ENCODE measurements at regions not wholly inside any gene's neighbourhood (a gene's known extent, or its start where the extent isn't known, plus 50 kb on each side); places are given as distances from the start of the nearest gene placed in this dataset.

GRCh38 chr1:242745079-242745478 lies 220.6 kb upstream of the PLD5 start:
- no peak for TF ChIP-seq POLR2A (IDR thresholded peaks at IDR 0.05; ENCODE audit: control extremely low read depth in 1 of 2, low read depth in 2 of 2, low read length in 2 of 2)
- no peak for TF ChIP-seq CTCF (IDR thresholded peaks at IDR 0.05; ENCODE audit: control extremely low read depth in 1 of 3, insufficient read depth in 1 of 3, low read depth in 1 of 3, low read length in 3 of 3)
- no peak for TF ChIP-seq E2F6 (IDR thresholded peaks at IDR 0.05)
- no peak for TF ChIP-seq ZNF274 (IDR thresholded peaks at IDR 0.05; ENCODE audit: borderline replicate concordance, extremely low read depth, low read length)
- no peak for TF ChIP-seq CREB1 (IDR thresholded peaks at IDR 0.05)
- TF ChIP-seq RAD21 (IDR thresholded peaks at IDR 0.05 in 1 of 2, conservative IDR thresholded peaks at IDR 0.05 in 1 of 2; ENCODE audit: low read depth in 2 of 2, low read length in 2 of 2) = no peak
- TF ChIP-seq EP300 (IDR thresholded peaks at IDR 0.05; ENCODE audit: borderline replicate concordance in 1 of 2, low read depth in 2 of 2, low read length in 2 of 2) = no peak
- TF ChIP-seq YY1 (IDR thresholded peaks at IDR 0.05; ENCODE audit: low read depth, low read length) = no peak
- no peak for TF ChIP-seq CHD2 (IDR thresholded peaks at IDR 0.05; ENCODE audit: low read length)
- TF ChIP-seq USF2 (IDR thresholded peaks at IDR 0.05; ENCODE audit: low read length) = no peak
- TF ChIP-seq KDM1A (IDR thresholded peaks at IDR 0.05; ENCODE audit: borderline replicate concordance, low read length) = no peak
- no peak for TF ChIP-seq CEBPB (IDR thresholded peaks at IDR 0.05; ENCODE audit: low read depth, low read length)
- no peak for TF ChIP-seq RFX5 (IDR thresholded peaks at IDR 0.05; ENCODE audit: borderline replicate concordance, low read depth, low read length)
